ENCODE measurements at regions not wholly inside any gene's neighbourhood (a gene's known extent, or its start where the extent isn't known, plus 50 kb on each side); places are given as distances from the start of the nearest gene placed in this dataset.

DNA sequence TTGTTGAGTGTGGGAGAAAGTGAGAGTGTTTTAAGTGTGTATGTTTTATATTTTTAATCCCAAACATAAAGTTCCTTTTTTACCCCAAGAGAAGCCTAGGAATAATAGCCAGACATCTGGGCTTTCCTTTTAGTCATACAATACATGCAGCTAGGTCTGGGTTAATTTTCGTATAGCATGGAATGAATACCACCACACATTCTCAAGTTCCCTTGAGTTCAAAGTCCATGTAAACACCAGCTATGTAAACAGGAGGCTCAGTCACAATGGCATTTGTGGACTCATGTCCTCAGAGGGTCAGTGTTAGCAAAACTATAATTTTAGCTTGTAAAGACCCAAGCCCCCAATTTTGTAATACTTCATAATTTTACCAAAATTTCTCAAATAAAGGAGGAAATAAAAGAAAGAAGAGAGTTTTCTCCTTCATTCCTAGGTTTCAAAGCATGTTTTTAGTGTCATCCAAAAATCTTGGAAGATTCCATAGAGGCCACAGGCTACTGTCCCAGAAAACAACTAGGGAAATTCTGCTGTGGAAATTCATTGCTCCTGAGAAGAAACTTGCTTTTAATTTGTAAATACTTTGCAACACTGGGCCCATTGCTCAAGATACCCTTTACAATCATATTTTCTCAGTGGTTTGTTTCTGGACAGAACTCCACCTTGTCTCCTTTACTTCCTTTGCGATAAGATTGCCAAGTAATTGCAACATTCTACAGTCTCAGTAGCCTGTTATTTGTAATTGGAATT lies 671.2 kb downstream of the COL12A1 start:
- Mint-ChIP-seq H3K27ac (no peak overlapping the region), H3K9me3 (no peaks in the 10 kb centered on the region), H3K4me3 (no peak overlapping the region), H3K4me1 (no peaks in the 10 kb centered on the region), H3K36me3 (no peaks in the 10 kb centered on the region), H3K27me3 (ENCODE audit: insufficient read depth, low read depth) (peaks cover 2% of the 10 kb centered on the region)
- Histone ChIP-seq H3K9ac (no peak overlapping the region), H3K79me2 (ENCODE audit: low read depth) (no peaks in the 10 kb centered on the region), H3K4me2 (no peak overlapping the region), H3F3A (ENCODE audit: low read depth) (no peaks in the 10 kb centered on the region), H3K36me3 (no peaks in the 10 kb centered on the region), H2AFZ (replicated peaks) (no peak overlapping the region), H3K4me1 (no peaks in the 10 kb centered on the region), H3K4me3 (no peak overlapping the region), H3K27me3 (no peaks in the 10 kb centered on the region), H3K9me3 (ENCODE audit: low read depth) (no peaks in the 10 kb centered on the region), H3K27ac (no peak overlapping the region), H4K20me1 (ENCODE audit: low read depth) (no peaks in the 10 kb centered on the region)
- TF ChIP-seq, protein P1, sequence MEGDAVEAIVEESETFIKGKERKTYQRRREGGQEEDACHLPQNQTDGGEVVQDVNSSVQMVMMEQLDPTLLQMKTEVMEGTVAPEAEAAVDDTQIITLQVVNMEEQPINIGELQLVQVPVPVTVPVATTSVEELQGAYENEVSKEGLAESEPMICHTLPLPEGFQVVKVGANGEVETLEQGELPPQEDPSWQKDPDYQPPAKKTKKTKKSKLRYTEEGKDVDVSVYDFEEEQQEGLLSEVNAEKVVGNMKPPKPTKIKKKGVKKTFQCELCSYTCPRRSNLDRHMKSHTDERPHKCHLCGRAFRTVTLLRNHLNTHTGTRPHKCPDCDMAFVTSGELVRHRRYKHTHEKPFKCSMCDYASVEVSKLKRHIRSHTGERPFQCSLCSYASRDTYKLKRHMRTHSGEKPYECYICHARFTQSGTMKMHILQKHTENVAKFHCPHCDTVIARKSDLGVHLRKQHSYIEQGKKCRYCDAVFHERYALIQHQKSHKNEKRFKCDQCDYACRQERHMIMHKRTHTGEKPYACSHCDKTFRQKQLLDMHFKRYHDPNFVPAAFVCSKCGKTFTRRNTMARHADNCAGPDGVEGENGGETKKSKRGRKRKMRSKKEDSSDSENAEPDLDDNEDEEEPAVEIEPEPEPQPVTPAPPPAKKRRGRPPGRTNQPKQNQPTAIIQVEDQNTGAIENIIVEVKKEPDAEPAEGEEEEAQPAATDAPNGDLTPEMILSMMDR (IDR thresholded peaks at IDR 0.05): no peak
- TF ChIP-seq EZH2 (IDR thresholded peaks at IDR 0.05) (no peak), EZH2phosphoT487 (IDR thresholded peaks at IDR 0.05) (no peak)
- no peak for DNase-seq (ENCODE audit: low spot score)

DNA sequence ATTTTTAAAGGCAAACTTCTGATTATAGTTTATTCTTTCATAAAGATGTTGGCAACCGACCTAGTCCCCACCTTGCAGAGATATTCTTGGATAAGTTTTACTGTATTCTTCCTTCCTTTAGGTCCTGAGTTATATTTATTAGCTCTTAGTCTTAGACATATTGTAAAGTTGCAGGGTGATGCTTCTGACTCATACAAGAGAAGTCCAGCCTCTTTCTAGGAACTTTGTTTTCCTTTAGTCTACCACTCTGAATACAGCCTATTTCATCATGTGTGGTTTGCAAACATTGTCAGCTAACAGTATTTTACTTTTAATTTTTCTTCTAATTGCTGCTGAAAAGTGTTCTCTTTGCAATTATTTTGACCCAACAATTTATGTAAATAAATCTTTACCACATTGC lies 686.7 kb downstream of the COL12A1 start:
- H3K9me3 Mint-ChIP-seq: no peaks in the 10 kb centered on the region

DNA sequence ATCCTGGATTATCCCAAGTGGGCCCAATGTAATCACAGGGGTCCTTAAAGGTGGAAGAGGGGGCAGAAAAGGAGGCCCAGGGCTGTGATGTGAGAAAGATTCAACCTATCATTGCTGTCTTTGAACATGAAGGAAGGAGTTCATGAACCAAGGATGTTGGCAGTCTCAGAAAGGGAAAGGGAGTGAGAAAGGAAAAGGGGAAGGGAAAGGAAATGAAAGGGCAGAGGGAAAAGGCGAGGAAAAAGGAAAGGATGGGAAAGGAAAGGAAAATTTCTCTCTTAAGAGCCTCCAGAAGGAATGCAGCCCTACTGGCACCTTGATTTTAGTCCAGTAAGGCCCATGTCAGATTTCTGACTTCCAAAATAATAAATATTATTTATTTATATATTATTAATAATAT lies 687.8 kb downstream of the COL12A1 start:
- no peak for TF ChIP-seq EZH2 (IDR thresholded peaks at IDR 0.05)
- Histone ChIP-seq H3K36me3 (no peaks in the 10 kb centered on the region), H3K4me1 (no peaks in the 10 kb centered on the region), H3K27me3 (no peaks in the 10 kb centered on the region), H3K9ac (no peak overlapping the region), H3K9me3 (ENCODE audit: low read depth) (no peaks in the 10 kb centered on the region), H2AFZ (replicated peaks) (no peak overlapping the region), H4K20me1 (ENCODE audit: low read depth) (no peaks in the 10 kb centered on the region), H3F3A (ENCODE audit: low read depth) (no peaks in the 10 kb centered on the region), H3K79me2 (ENCODE audit: low read depth) (no peaks in the 10 kb centered on the region), H3K27ac (no peak overlapping the region), H3K4me2 (no peak overlapping the region), H3K4me3 (no peak overlapping the region)
- Mint-ChIP-seq H3K9me3 (peaks cover 3% of the 10 kb centered on the region), H3K4me3 (no peak overlapping the region), H3K4me1 (no peaks in the 10 kb centered on the region), H3K36me3 (no peaks in the 10 kb centered on the region), H3K27ac (no peak overlapping the region), H3K27me3 (ENCODE audit: insufficient read depth, low read depth) (no peaks in the 10 kb centered on the region)
- DNase-seq (ENCODE audit: low spot score): no peak

More for the DNA sequence above, 686.7 kb downstream of the COL12A1 start:
- no peak overlapping the region for H2AFZ ChIP-seq (replicated peaks)
- no peaks in the 10 kb centered on the region for H3K27me3 ChIP-seq
- H4K20me1 ChIP-seq (ENCODE audit: low read depth): no peaks in the 10 kb centered on the region
- no peak overlapping the region for H3K27ac ChIP-seq
- no peak overlapping the region for H3K4me3 ChIP-seq
- Mint-ChIP-seq H3K4me1 (no peaks in the 10 kb centered on the region), H3K27me3 (ENCODE audit: insufficient read depth, low read depth) (no peaks in the 10 kb centered on the region), H3K27ac (no peak overlapping the region), H3K4me3 (no peak overlapping the region), H3K36me3 (no peaks in the 10 kb centered on the region)
- TF ChIP-seq EZH2phosphoT487 (IDR thresholded peaks at IDR 0.05) (no peak), EZH2 (IDR thresholded peaks at IDR 0.05) (no peak)
- TF ChIP-seq, protein P1 (IDR thresholded peaks at IDR 0.05): no peak
- no peaks in the 10 kb centered on the region for H3K79me2 ChIP-seq (ENCODE audit: low read depth)
- H3K9ac ChIP-seq: no peak overlapping the region
- no peaks in the 10 kb centered on the region for H3K4me1 ChIP-seq
- no peak overlapping the region for H3K4me2 ChIP-seq
- no peaks in the 10 kb centered on the region for H3K36me3 ChIP-seq
- no peaks in the 10 kb centered on the region for H3K9me3 ChIP-seq (ENCODE audit: low read depth)
- DNase-seq (ENCODE audit: low spot score): no peak
- no peaks in the 10 kb centered on the region for H3F3A ChIP-seq (ENCODE audit: low read depth)

DNA sequence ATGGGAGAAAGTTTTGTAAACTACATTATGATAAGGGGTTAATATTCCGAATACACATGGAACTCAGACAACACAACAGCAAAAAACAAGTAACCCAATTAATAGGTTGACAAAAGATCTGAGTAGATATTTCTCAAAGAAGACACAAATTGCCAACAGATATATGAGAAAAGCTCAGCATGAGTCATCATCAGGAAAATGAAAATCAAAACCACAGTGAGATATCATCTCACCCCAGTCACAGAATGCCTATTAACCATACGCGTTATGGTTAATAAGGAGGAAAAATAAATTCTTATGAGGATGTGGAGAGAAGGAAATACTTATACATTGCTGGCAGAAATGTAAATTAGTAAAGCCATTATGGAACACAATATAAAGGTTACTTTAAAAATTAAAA lies 695.0 kb downstream of the COL12A1 start:
- H3K4me1 ChIP-seq: no peaks in the 10 kb centered on the region
- no peaks in the 10 kb centered on the region for H4K20me1 ChIP-seq (ENCODE audit: low read depth)
- DNase-seq (ENCODE audit: low spot score): no peak
- H3K4me3 ChIP-seq: no peak overlapping the region
- no peak overlapping the region for H3K27ac ChIP-seq
- H3K27ac Mint-ChIP-seq: no peak overlapping the region
- H3K36me3 Mint-ChIP-seq: no peaks in the 10 kb centered on the region
- H3K9me3 ChIP-seq (ENCODE audit: low read depth): peaks cover 11% of the 10 kb centered on the region
- no peaks in the 10 kb centered on the region for H3K79me2 ChIP-seq (ENCODE audit: low read depth)
- H3K4me1 Mint-ChIP-seq: no peaks in the 10 kb centered on the region
- H3K27me3 Mint-ChIP-seq (ENCODE audit: insufficient read depth, low read depth): peaks cover 2% of the 10 kb centered on the region
- TF ChIP-seq, protein P1 (IDR thresholded peaks at IDR 0.05): no peak
- TF ChIP-seq EZH2phosphoT487 (IDR thresholded peaks at IDR 0.05) (no peak), EZH2 (IDR thresholded peaks at IDR 0.05) (no peak)
- no peaks in the 10 kb centered on the region for H3K27me3 ChIP-seq
- H3K36me3 ChIP-seq: no peaks in the 10 kb centered on the region
- H3K4me2 ChIP-seq: no peak overlapping the region
- no peak overlapping the region for H3K9ac ChIP-seq
- no peaks in the 10 kb centered on the region for H3F3A ChIP-seq (ENCODE audit: low read depth)
- H3K4me3 Mint-ChIP-seq: no peak overlapping the region
- no peak overlapping the region for H2AFZ ChIP-seq (replicated peaks)
- H3K9me3 Mint-ChIP-seq: peaks cover 8% of the 10 kb centered on the region
